Naive thymus-derived CD8-positive, alpha-beta T cell (primary cell): ENCODE measurements at regions not wholly inside any gene's neighbourhood (a gene's known extent, or its start where the extent isn't known, plus 50 kb on each side); places are given as distances from the start of the nearest gene placed in this dataset.
"Not testable (repeated sequence)": the region's sequence is repeated elsewhere in the genome, so short reads cannot be mapped to it uniquely, and the experiment has no call there.

Source experiments
- ATAC-seq, 2 donors: fragments of 150-1000 bp; cut with Tn5 transposase in 1 of 2; sonication (Bioruptor Pico), chemical (Tn5 transposase) in 1 of 2; 1 replicate in 1 of 2; 2 replicates in 1 of 2; pipeline ENCODE4 v1.10.0; 2021; ENCODE audit warnings: mild to moderate bottlenecking in 2 of 2, moderate library complexity in 2 of 2
- POLR2A ChIA-PET: fragments of 350-600 bp; sonication (Branson Sonifier 250); formaldehyde crosslinking; loops from one replicate; lab custom pipeline; 2021; ENCODE audit warnings: antibody characterized with exemption; lab: Charles Lee
- DNase-seq, 10 donors: peaks; one replicate each; pipeline versions ENCODE4 v3.0.0 to v3.0.0-alpha.2; 2020 to 2022
- H3K27ac Mint-ChIP-seq, 10 donors: one replicate each; pipeline ENCODE4 v1.8.0; 2020 to 2022; ENCODE audit warnings: mild to moderate bottlenecking in 10 of 10, mixed read lengths in 10 of 10, moderate library complexity in 4 of 10, inconsistent platforms in 1 of 10
- H3K27me3 Mint-ChIP-seq, 5 donors: one replicate each; pipeline ENCODE4 v1.8.0; 2021 to 2022; ENCODE audit warnings: mixed read lengths in 5 of 5
- H3K36me3 Mint-ChIP-seq, 3 donors: one replicate each; pipeline ENCODE4 v1.8.0; 2020 to 2022; ENCODE audit warnings: mixed read lengths in 3 of 3, mild to moderate bottlenecking in 2 of 3, inconsistent platforms in 1 of 3
- H3K4me1 Mint-ChIP-seq, 4 donors: one replicate each; pipeline ENCODE4 v1.8.0; 2021 to 2022; ENCODE audit warnings: mixed read lengths in 4 of 4
- H3K4me3 Mint-ChIP-seq, 10 donors: one replicate each; pipeline ENCODE4 v1.8.0; 2020 to 2022; ENCODE audit warnings: mild to moderate bottlenecking in 10 of 10, mixed read lengths in 10 of 10, moderate library complexity in 6 of 10, inconsistent platforms in 1 of 10
- H3K9me3 Mint-ChIP-seq, 9 donors: one replicate each; pipeline ENCODE4 v1.8.0; 2020 to 2022; ENCODE audit warnings: mixed read lengths in 9 of 9, mild to moderate bottlenecking in 3 of 9, inconsistent platforms in 1 of 9, moderate library complexity in 1 of 9

DNA sequence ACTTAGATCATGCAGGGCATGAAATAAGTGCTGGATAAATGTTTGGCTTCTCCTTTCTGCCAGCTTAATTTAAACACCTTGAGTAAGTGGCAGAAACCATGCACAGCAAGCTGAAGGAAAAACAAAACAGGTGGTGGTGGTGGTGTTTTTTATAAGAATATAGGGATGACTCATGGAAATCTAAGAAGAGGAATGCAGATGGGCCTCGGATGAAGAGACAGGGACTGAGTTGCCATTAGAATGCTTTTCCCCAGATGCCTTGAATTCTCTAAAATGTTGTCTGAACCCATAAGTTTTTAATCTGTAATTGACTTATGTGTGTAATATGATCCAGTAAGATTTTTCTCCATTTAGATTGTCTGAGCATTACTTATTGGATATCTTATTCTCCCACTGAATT, 93.1 kb upstream of the ZDHHC17 start:
- DNase-seq (no peak), ATAC-seq (no peak)
- H3K4me1 Mint-ChIP-seq = peaks cover 3 to 8% (median 8%) of the 10 kb centered on the region in 4 donors
- H3K27me3 Mint-ChIP-seq = peaks cover 0 to 7% (median 2%) of the 10 kb centered on the region in 5 donors
- no peak overlapping the region for H3K4me3 Mint-ChIP-seq
- peaks cover 0 to 5% (median 0%) of the 10 kb centered on the region in 9 donors for H3K9me3 Mint-ChIP-seq
- H3K36me3 Mint-ChIP-seq = no peaks in the 10 kb centered on the region
- POLR2A ChIA-PET = no interaction called here
- H3K27ac Mint-ChIP-seq = no peak overlapping the region

- no peak overlapping the region for H3K4me3 Mint-ChIP-seq
- peaks cover 0 to 7% (median 2%) of the 10 kb centered on the region in 5 donors for H3K27me3 Mint-ChIP-seq
- ATAC-seq (no peak), DNase-seq (no peak)
- POLR2A ChIA-PET = no interaction called here
- H3K27ac Mint-ChIP-seq = no peak overlapping the region
- H3K4me1 Mint-ChIP-seq = no peaks in the 10 kb centered on the region
- H3K9me3 Mint-ChIP-seq = peaks cover 0 to 5% (median 0%) of the 10 kb centered on the region in 9 donors
- peaks cover 0 to 2% (median 0%) of the 10 kb centered on the region in 3 donors for H3K36me3 Mint-ChIP-seq
These were observed 89.1 kb upstream of the ZDHHC17 start for GRCh38 chr12:76674669-76675315.

GRCh38 chr12:76676261-76676660, 87.7 kb upstream of the ZDHHC17 start:
- H3K4me1 Mint-ChIP-seq, H3K9me3 Mint-ChIP-seq, H3K4me3 Mint-ChIP-seq, H3K27me3 Mint-ChIP-seq, DNase-seq, POLR2A ChIA-PET, ATAC-seq, H3K27ac Mint-ChIP-seq, H3K36me3 Mint-ChIP-seq: not testable (repeated sequence)

DNA sequence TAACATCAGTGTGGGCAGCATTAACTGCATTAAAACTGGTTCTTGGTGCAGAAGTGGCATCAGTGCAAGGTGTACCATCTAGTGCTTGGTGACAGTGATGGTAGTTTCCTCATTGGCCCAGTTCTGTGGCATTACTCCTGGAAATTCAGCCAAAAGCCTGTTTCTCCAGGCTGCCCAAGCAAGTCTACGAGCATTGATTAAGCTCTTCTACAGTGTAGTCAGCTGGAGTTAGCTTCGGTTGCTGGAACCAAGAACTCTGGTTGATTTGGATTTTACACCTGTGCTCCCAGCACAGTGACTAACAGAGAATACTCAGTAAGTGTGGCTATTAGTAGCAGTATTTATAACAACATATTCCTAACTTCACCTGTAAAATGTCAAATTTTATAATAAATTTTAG, 84.9 kb upstream of the ZDHHC17 start:
- peaks cover 0 to 2% (median 0%) of the 10 kb centered on the region in 3 donors for H3K36me3 Mint-ChIP-seq
- H3K27me3 Mint-ChIP-seq = peaks cover 0 to 7% (median 2%) of the 10 kb centered on the region in 5 donors
- DNase-seq (no peak), ATAC-seq (no peak)
- H3K9me3 Mint-ChIP-seq = no peaks in the 10 kb centered on the region
- no peak overlapping the region for H3K27ac Mint-ChIP-seq
- H3K4me1 Mint-ChIP-seq = no peaks in the 10 kb centered on the region
- POLR2A ChIA-PET = no interaction called here
- no peak overlapping the region for H3K4me3 Mint-ChIP-seq

- H3K27me3 Mint-ChIP-seq = peaks cover 0 to 7% (median 2%) of the 10 kb centered on the region in 5 donors
- no peak overlapping the region for H3K4me3 Mint-ChIP-seq
- no peaks in the 10 kb centered on the region for H3K4me1 Mint-ChIP-seq
- peaks cover 0 to 2% (median 0%) of the 10 kb centered on the region in 3 donors for H3K36me3 Mint-ChIP-seq
- no peaks in the 10 kb centered on the region for H3K9me3 Mint-ChIP-seq
- H3K27ac Mint-ChIP-seq = no peak overlapping the region
- no peak for DNase-seq
- no peak for ATAC-seq
- POLR2A ChIA-PET = no interaction called here
These were observed 84.1 kb upstream of the ZDHHC17 start for GRCh38 chr12:76679778-76680177.

DNA sequence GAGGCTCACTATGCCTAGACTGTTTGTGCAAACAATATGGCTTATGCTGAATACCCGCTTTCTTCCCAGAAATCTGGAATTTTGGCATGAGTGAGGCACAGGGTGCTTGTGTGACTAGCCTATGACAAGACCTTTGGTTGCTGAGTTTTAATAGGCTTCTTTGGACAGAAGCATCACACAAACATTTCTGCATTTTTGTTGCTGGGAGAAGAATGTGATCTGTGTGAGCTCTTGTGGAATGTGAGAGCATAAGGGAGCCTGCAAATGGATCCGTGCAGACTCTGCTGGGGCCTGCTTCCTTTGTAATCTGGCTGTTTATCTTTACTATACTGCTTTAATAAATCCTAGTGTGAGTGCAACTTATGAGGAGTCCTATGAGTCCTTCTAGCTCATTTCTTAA, 83.0 kb upstream of the ZDHHC17 start:
- Mint-ChIP-seq H3K27ac (no peak overlapping the region), H3K36me3 (peaks cover 0 to under 1% (median 0%) of the 10 kb centered on the region in 3 donors), H3K27me3 (peaks cover 0 to 7% (median under 1%) of the 10 kb centered on the region in 5 donors), H3K4me3 (no peak overlapping the region), H3K9me3 (no peaks in the 10 kb centered on the region), H3K4me1 (peaks cover 0 to 8% (median 4%) of the 10 kb centered on the region in 4 donors)
- POLR2A ChIA-PET = no interaction called here
- DNase-seq (no peak), ATAC-seq (no peak)

DNA sequence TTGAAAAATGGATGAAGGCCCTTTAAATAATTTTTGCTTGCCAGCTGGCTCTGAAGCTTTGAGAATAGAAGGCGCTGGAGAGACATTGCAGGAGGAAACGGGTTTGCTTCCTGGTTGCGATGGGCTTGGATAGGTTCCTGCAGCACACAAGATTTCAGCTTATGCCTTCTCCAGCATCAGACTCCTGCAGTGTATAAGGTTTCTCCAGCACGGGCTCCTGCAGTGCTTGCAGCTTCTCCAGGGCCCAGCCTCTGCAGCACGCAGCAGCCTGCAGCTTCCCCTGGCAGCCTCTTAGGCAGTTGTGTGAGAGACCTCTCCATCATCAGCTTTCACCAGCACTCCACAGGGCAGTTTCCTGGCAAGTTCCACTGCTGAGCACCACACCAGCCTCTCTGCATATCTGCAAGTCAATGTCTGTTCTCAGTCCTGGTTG, 78.7 kb upstream of the ZDHHC17 start:
- POLR2A ChIA-PET = no interaction called here
- no peak for ATAC-seq

DNA sequence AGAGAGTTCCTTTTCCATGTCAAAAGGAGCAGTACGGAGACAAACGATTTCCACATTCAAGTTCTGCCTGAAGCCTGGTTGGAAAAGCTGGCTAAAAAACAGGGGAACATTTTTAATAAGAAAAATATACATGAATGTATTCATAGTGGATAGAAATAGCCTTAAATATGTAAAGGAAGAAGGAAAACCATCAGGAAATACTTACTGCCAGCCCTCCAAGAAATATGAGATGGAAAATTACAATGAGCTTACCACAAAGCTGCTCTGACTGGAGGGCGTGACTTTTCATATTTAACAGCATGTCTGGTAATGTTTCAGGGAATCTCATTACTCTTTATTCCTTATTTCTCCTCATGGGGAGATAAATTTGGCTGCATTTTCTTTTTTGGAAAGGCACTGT, 75.9 kb upstream of the ZDHHC17 start:
- no peak overlapping the region for H3K27ac Mint-ChIP-seq
- DNase-seq (no peak), ATAC-seq (no peak)
- no peaks in the 10 kb centered on the region for H3K9me3 Mint-ChIP-seq
- H3K4me3 Mint-ChIP-seq = no peak overlapping the region
- peaks cover 0 to 8% (median 4%) of the 10 kb centered on the region in 4 donors for H3K4me1 Mint-ChIP-seq
- no peaks in the 10 kb centered on the region for H3K27me3 Mint-ChIP-seq
- POLR2A ChIA-PET = no interaction called here
- H3K36me3 Mint-ChIP-seq = no peaks in the 10 kb centered on the region

More for the DNA sequence above, 78.7 kb upstream of the ZDHHC17 start:
- no peak overlapping the region for H3K4me3 Mint-ChIP-seq
- H3K9me3 Mint-ChIP-seq = no peaks in the 10 kb centered on the region
- peak overlapping the region in 1 of 10 donors; percentile 6 for H3K27ac Mint-ChIP-seq
- H3K36me3 Mint-ChIP-seq = no peaks in the 10 kb centered on the region
- peaks cover 0 to 8% (median 4%) of the 10 kb centered on the region in 4 donors for H3K4me1 Mint-ChIP-seq
- no peak for DNase-seq
- no peaks in the 10 kb centered on the region for H3K27me3 Mint-ChIP-seq

GRCh38 chr12:76688631-76689030, 75.3 kb upstream of the ZDHHC17 start:
- Mint-ChIP-seq H3K4me3 (no peak overlapping the region), H3K9me3 (no peaks in the 10 kb centered on the region), H3K27me3 (no peaks in the 10 kb centered on the region), H3K4me1 (peaks cover 0 to 8% (median 4%) of the 10 kb centered on the region in 4 donors), H3K27ac (no peak overlapping the region), H3K36me3 (no peaks in the 10 kb centered on the region)
- POLR2A ChIA-PET = no interaction called here
- no peak for DNase-seq
- ATAC-seq = no peak

- H3K9me3 Mint-ChIP-seq = no peaks in the 10 kb centered on the region
- no peak for ATAC-seq
- POLR2A ChIA-PET = no interaction called here
- no peaks in the 10 kb centered on the region for H3K27me3 Mint-ChIP-seq
- no peaks in the 10 kb centered on the region for H3K4me1 Mint-ChIP-seq
- no peak overlapping the region for H3K4me3 Mint-ChIP-seq
- no peak overlapping the region for H3K27ac Mint-ChIP-seq
- DNase-seq = no peak
- H3K36me3 Mint-ChIP-seq = no peaks in the 10 kb centered on the region
These were observed 72.8 kb upstream of the ZDHHC17 start for GRCh38 chr12:76690921-76691700.

DNA sequence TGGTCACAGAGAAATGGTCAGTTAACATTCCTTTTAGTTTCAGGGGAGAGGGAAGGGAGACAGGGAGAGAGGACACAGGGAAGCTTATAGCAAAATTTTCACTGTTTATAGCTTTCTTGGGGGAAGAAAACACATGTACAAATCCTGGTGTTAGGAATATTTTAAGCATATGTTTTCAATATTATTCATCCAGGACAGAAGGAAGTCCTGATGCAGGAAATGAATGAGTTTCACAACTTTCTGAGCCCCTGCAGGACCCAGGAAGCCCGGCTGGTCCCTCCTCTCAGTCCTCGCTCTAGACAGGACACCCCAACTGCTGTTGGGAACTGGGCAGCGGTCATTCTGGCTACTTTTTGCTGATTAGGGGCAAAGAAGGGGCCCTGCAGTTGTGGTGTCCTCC, 71.1 kb upstream of the ZDHHC17 start:
- no peaks in the 10 kb centered on the region for H3K4me1 Mint-ChIP-seq
- no peaks in the 10 kb centered on the region for H3K9me3 Mint-ChIP-seq
- H3K27ac Mint-ChIP-seq = no peak overlapping the region
- DNase-seq (no peak), ATAC-seq (no peak)
- no peak overlapping the region for H3K4me3 Mint-ChIP-seq
- H3K36me3 Mint-ChIP-seq = no peaks in the 10 kb centered on the region
- POLR2A ChIA-PET = no interaction called here
- H3K27me3 Mint-ChIP-seq = no peaks in the 10 kb centered on the region

DNA sequence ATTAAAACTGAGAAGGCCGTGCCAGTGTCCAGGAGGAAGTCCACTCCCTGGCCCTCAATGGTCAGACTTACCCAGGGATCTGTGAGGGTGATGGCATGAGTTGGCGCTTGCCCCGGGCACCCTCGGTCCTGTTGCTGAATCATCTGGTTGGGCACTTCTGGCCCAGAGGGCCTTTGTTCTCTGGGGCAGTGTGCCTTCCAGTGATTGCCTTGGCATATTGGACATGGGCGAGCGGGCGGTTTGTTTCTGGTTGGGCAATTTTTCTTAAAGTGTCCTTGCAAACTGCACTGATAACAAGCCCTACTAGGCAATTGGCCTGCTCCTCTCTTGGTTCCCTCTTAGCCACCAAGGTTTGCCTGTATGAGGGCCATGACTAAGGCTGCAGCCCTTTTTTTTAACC, 69.5 kb upstream of the ZDHHC17 start:
- no peaks in the 10 kb centered on the region for H3K9me3 Mint-ChIP-seq
- no peak overlapping the region for H3K27ac Mint-ChIP-seq
- ATAC-seq (no peak), DNase-seq (no peak)
- H3K36me3 Mint-ChIP-seq = no peaks in the 10 kb centered on the region
- no peaks in the 10 kb centered on the region for H3K4me1 Mint-ChIP-seq
- POLR2A ChIA-PET = no interaction called here
- no peak overlapping the region for H3K4me3 Mint-ChIP-seq
- H3K27me3 Mint-ChIP-seq = no peaks in the 10 kb centered on the region

DNA sequence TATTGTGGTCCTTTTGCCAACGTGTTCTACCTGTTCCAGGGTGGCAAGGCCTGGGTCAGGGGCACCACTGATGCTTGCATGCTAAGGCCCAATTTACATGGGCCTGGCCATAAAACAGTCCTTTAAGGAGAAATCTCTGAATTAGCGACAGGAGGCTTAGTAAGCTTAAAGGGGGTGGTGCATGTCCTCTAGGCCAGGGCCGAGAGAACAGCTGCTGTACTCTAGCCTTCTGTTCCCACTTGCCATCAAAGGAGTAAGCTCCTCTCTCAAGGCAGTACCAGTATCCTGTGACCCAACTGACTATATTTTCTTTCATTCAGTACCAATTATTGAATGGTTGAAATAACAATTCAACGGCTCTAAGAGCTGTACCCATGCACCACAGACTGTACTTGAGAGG, 67.7 kb upstream of the ZDHHC17 start:
- ATAC-seq (no peak), DNase-seq (no peak)
- POLR2A ChIA-PET = no interaction called here
- Mint-ChIP-seq H3K4me3 (no peak overlapping the region), H3K27me3 (no peaks in the 10 kb centered on the region), H3K9me3 (no peaks in the 10 kb centered on the region), H3K27ac (no peak overlapping the region), H3K36me3 (no peaks in the 10 kb centered on the region), H3K4me1 (no peaks in the 10 kb centered on the region)
